Ishikawa (cell line): ENCODE measurements at regions not wholly inside any gene's neighbourhood (a gene's known extent, or its start where the extent isn't known, plus 50 kb on each side); places are given as distances from the start of the nearest gene placed in this dataset.

Source experiments
- CEBPB ChIP-seq: IDR thresholded peaks from 2 replicates; pipeline ENCODE4 v1.6.1; 2012
- EP300 ChIP-seq: IDR thresholded peaks from 2 replicates; pipeline ENCODE4 v1.6.1; 2012; ENCODE audit warnings: borderline replicate concordance
- MAX ChIP-seq: IDR thresholded peaks from 2 replicates; pipeline ENCODE4 v1.6.1; 2012
- RAD21 ChIP-seq: IDR thresholded peaks from 2 replicates; pipeline ENCODE4 v1.6.1; 2012; ENCODE audit warnings: low read depth
- USF1 ChIP-seq: IDR thresholded peaks from 2 replicates; pipeline ENCODE4 v1.6.1; 2012
- TF ChIP-seq, protein P1 (sequence below): IDR thresholded peaks from 2 replicates; pipeline ENCODE4 v1.6.1; 2012; ENCODE audit warnings: low read depth, mild to moderate bottlenecking

- TF ChIP-seq MAX (no peak), RAD21 (no peak), EP300 (no peak), CEBPB (no peak), USF1 (no peak)
- TF ChIP-seq, protein P1, sequence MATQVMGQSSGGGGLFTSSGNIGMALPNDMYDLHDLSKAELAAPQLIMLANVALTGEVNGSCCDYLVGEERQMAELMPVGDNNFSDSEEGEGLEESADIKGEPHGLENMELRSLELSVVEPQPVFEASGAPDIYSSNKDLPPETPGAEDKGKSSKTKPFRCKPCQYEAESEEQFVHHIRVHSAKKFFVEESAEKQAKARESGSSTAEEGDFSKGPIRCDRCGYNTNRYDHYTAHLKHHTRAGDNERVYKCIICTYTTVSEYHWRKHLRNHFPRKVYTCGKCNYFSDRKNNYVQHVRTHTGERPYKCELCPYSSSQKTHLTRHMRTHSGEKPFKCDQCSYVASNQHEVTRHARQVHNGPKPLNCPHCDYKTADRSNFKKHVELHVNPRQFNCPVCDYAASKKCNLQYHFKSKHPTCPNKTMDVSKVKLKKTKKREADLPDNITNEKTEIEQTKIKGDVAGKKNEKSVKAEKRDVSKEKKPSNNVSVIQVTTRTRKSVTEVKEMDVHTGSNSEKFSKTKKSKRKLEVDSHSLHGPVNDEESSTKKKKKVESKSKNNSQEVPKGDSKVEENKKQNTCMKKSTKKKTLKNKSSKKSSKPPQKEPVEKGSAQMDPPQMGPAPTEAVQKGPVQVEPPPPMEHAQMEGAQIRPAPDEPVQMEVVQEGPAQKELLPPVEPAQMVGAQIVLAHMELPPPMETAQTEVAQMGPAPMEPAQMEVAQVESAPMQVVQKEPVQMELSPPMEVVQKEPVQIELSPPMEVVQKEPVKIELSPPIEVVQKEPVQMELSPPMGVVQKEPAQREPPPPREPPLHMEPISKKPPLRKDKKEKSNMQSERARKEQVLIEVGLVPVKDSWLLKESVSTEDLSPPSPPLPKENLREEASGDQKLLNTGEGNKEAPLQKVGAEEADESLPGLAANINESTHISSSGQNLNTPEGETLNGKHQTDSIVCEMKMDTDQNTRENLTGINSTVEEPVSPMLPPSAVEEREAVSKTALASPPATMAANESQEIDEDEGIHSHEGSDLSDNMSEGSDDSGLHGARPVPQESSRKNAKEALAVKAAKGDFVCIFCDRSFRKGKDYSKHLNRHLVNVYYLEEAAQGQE, result no peak
Measured at GRCh38 chr11:87460279-87460678, 422.5 kb downstream of the TMEM135 start.
